HEK293 (cell line): ENCODE measurements at regions not wholly inside any gene's neighbourhood (a gene's known extent, or its start where the extent isn't known, plus 50 kb on each side); places are given as distances from the start of the nearest gene placed in this dataset.

Experiments
- GLIS1 ChIP-seq: fragments of 450-650 bp; formaldehyde crosslinking; IDR thresholded peaks from 2 replicates; pipeline ENCODE4 v1.5.1; 2016; ENCODE audit warnings: missing biosample characterization, missing genetic modification characterization
- HOXC10 ChIP-seq: sonication (generic); formaldehyde crosslinking; IDR thresholded peaks from 2 replicates; pipeline ENCODE4 v1.8.1; 2023; ENCODE audit warnings: mild to moderate bottlenecking, missing genetic modification reagents
- IKZF3 ChIP-seq: fragments of 450-650 bp; IDR thresholded peaks from 2 replicates; pipeline ENCODE4 v1.5.0; 2018; ENCODE audit warnings: missing biosample characterization, mild to moderate bottlenecking, missing genetic modification characterization, moderate library complexity
- KLF7 ChIP-seq: fragments of 450-650 bp; formaldehyde crosslinking; IDR thresholded peaks from 2 replicates; pipeline ENCODE4 v1.5.1; 2016; ENCODE audit warnings: missing biosample characterization, missing genetic modification characterization, borderline replicate concordance
- SETDB1 ChIP-seq: IDR thresholded peaks from one replicate; pipeline ENCODE4 v1.6.1; 2017; ENCODE audit warnings: mild to moderate bottlenecking, low read length, moderate library complexity, mixed read lengths; ENCODE audit not compliant: insufficient read length
- ZBTB8A ChIP-seq: fragments of 450-650 bp; formaldehyde crosslinking; IDR thresholded peaks from 2 replicates; pipeline ENCODE4 v1.5.1; 2016; ENCODE audit warnings: missing biosample characterization, missing genetic modification characterization
- ZIC2 ChIP-seq: fragments of 450-650 bp; formaldehyde crosslinking; IDR thresholded peaks from 2 replicates; pipeline ENCODE4 v1.5.1; 2016; ENCODE audit warnings: missing biosample characterization, missing genetic modification characterization
- ZNF140 ChIP-seq: fragments of 450-650 bp; formaldehyde crosslinking; IDR thresholded peaks from 2 replicates; pipeline ENCODE4 v1.5.1; 2016; ENCODE audit warnings: missing biosample characterization, missing genetic modification characterization
- ZNF157 ChIP-seq: fragments of 450-650 bp; formaldehyde crosslinking; IDR thresholded peaks from 2 replicates; pipeline ENCODE4 v1.5.1; 2016; ENCODE audit warnings: missing biosample characterization, missing genetic modification characterization
- ZNF18 ChIP-seq: fragments of 450-650 bp; formaldehyde crosslinking; IDR thresholded peaks from 2 replicates; pipeline ENCODE4 v1.5.1; 2016; ENCODE audit warnings: missing biosample characterization, missing genetic modification characterization
- ZNF2 ChIP-seq: fragments of 450-650 bp; formaldehyde crosslinking; IDR thresholded peaks from 2 replicates; pipeline ENCODE4 v1.5.1; 2016; ENCODE audit warnings: missing biosample characterization, missing genetic modification characterization
- ZNF266 ChIP-seq: fragments of 450-650 bp; formaldehyde crosslinking; IDR thresholded peaks from 2 replicates; pipeline ENCODE4 v1.5.1; 2016; ENCODE audit warnings: missing biosample characterization, missing genetic modification characterization, low read depth
- ZNF341 ChIP-seq: fragments of 450-650 bp; formaldehyde crosslinking; IDR thresholded peaks from 2 replicates; pipeline ENCODE4; 2016; ENCODE audit warnings: low read depth, missing biosample characterization, missing genetic modification characterization
- ZNF391 ChIP-seq: fragments of 450-650 bp; formaldehyde crosslinking; IDR thresholded peaks from 2 replicates; pipeline ENCODE4 v1.5.1; 2016; ENCODE audit warnings: low read depth, missing biosample characterization, missing genetic modification characterization, borderline replicate concordance
- ZNF585B ChIP-seq: fragments of 450-650 bp; formaldehyde crosslinking; IDR thresholded peaks from 2 replicates; pipeline ENCODE4 v1.5.1; 2016; ENCODE audit warnings: missing biosample characterization, missing genetic modification characterization
- ZNF677 ChIP-seq: fragments of 450-650 bp; IDR thresholded peaks from 2 replicates; pipeline ENCODE4 v1.5.0; 2018; ENCODE audit warnings: missing biosample characterization, mild to moderate bottlenecking, missing genetic modification characterization, moderate library complexity
- ZNF692 ChIP-seq: fragments of 450-650 bp; formaldehyde crosslinking; IDR thresholded peaks from 2 replicates; pipeline ENCODE4 v1.5.1; 2016; ENCODE audit warnings: missing biosample characterization, missing genetic modification characterization
- TF ChIP-seq, protein P1 (sequence below): fragments of 450-650 bp; formaldehyde crosslinking; IDR thresholded peaks from 2 replicates; pipeline ENCODE4 v1.5.1; 2016; ENCODE audit warnings: missing biosample characterization, missing genetic modification characterization, borderline replicate concordance
- TF ChIP-seq, protein P2 (sequence below): fragments of 450-650 bp; formaldehyde crosslinking; IDR thresholded peaks from 2 replicates; pipeline ENCODE4 v1.5.1; 2017; ENCODE audit warnings: missing biosample characterization, mild to moderate bottlenecking, missing genetic modification characterization, moderate library complexity
- TF ChIP-seq, protein P3 (sequence below): fragments of 450-650 bp; formaldehyde crosslinking; IDR thresholded peaks from 2 replicates; pipeline ENCODE4 v1.5.1; 2017; ENCODE audit warnings: missing biosample characterization, missing genetic modification characterization

DNA sequence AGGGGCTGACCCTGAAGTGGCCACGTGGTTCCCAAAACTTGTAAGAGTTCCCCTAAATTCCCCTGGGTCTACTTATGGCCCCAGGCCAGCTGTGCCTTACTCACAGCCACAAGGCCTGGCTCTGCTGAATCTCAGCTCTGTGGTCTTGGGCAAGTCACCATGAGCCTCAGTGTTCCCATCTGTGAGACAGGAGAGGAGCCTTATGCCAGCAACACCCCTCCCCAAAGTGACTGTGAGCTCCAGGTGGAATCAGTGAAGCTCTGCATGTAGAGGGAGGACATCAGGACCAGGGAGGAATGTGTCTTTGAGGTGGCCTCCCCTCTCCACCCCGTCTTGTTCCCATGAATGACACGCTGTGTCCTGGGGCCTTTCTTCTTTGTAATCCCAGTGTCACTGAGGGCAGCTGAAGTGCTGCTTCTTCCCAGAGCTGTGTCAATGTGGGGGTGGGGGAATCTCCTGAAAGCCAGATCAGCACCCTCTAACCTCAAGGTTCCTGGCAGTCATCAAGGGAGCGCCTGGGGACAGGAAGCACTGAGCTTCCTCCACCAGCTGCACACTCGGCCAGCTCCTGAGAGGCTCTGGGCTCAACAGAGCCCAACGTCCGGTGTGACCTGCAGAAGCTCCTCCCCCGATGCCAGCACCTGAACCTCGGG, 258.9 kb downstream of the UACA start (continued):
- TF ChIP-seq, protein P1, sequence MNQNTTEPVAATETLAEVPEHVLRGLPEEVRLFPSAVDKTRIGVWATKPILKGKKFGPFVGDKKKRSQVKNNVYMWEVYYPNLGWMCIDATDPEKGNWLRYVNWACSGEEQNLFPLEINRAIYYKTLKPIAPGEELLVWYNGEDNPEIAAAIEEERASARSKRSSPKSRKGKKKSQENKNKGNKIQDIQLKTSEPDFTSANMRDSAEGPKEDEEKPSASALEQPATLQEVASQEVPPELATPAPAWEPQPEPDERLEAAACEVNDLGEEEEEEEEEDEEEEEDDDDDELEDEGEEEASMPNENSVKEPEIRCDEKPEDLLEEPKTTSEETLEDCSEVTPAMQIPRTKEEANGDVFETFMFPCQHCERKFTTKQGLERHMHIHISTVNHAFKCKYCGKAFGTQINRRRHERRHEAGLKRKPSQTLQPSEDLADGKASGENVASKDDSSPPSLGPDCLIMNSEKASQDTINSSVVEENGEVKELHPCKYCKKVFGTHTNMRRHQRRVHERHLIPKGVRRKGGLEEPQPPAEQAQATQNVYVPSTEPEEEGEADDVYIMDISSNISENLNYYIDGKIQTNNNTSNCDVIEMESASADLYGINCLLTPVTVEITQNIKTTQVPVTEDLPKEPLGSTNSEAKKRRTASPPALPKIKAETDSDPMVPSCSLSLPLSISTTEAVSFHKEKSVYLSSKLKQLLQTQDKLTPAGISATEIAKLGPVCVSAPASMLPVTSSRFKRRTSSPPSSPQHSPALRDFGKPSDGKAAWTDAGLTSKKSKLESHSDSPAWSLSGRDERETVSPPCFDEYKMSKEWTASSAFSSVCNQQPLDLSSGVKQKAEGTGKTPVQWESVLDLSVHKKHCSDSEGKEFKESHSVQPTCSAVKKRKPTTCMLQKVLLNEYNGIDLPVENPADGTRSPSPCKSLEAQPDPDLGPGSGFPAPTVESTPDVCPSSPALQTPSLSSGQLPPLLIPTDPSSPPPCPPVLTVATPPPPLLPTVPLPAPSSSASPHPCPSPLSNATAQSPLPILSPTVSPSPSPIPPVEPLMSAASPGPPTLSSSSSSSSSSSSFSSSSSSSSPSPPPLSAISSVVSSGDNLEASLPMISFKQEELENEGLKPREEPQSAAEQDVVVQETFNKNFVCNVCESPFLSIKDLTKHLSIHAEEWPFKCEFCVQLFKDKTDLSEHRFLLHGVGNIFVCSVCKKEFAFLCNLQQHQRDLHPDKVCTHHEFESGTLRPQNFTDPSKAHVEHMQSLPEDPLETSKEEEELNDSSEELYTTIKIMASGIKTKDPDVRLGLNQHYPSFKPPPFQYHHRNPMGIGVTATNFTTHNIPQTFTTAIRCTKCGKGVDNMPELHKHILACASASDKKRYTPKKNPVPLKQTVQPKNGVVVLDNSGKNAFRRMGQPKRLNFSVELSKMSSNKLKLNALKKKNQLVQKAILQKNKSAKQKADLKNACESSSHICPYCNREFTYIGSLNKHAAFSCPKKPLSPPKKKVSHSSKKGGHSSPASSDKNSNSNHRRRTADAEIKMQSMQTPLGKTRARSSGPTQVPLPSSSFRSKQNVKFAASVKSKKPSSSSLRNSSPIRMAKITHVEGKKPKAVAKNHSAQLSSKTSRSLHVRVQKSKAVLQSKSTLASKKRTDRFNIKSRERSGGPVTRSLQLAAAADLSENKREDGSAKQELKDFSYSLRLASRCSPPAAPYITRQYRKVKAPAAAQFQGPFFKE (tag by site-specific recombination), result no peak
- TF ChIP-seq ZNF585B (no peak), ZBTB8A (tag by site-specific recombination) (no peak), ZNF266 (peak; percentile 16; the same call in 1 of the 2 replicates), HOXC10 (CRISPR knock-in tag) (no peak), ZNF18 (no peak), GLIS1 (tag by site-specific recombination) (peak; percentile 27; the same call in 1 of the 2 replicates), ZNF140 (tag by site-specific recombination) (no peak), IKZF3 (tag by site-specific recombination) (no peak), ZNF677 (tag by site-specific recombination) (no peak), KLF7 (tag by site-specific recombination) (no peak), ZIC2 (tag by site-specific recombination) (peak; percentile 16), ZNF692 (tag by site-specific recombination) (peak; percentile 47; the same call in 1 of the 2 replicates), SETDB1 (no peak), ZNF157 (tag by site-specific recombination) (no peak), ZNF341 (no peak), ZNF391 (tag by site-specific recombination) (no peak), ZNF2 (tag by site-specific recombination) (no peak)
- TF ChIP-seq, protein P2, sequence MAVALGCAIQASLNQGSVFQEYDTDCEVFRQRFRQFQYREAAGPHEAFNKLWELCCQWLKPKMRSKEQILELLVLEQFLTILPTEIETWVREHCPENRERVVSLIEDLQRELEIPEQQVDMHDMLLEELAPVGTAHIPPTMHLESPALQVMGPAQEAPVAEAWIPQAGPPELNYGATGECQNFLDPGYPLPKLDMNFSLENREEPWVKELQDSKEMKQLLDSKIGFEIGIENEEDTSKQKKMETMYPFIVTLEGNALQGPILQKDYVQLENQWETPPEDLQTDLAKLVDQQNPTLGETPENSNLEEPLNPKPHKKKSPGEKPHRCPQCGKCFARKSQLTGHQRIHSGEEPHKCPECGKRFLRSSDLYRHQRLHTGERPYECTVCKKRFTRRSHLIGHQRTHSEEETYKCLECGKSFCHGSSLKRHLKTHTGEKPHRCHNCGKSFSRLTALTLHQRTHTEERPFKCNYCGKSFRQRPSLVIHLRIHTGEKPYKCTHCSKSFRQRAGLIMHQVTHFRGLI (tag by site-specific recombination), result no peak
- TF ChIP-seq, protein P3, sequence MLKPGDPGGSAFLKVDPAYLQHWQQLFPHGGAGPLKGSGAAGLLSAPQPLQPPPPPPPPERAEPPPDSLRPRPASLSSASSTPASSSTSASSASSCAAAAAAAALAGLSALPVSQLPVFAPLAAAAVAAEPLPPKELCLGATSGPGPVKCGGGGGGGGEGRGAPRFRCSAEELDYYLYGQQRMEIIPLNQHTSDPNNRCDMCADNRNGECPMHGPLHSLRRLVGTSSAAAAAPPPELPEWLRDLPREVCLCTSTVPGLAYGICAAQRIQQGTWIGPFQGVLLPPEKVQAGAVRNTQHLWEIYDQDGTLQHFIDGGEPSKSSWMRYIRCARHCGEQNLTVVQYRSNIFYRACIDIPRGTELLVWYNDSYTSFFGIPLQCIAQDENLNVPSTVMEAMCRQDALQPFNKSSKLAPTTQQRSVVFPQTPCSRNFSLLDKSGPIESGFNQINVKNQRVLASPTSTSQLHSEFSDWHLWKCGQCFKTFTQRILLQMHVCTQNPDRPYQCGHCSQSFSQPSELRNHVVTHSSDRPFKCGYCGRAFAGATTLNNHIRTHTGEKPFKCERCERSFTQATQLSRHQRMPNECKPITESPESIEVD (tag by site-specific recombination), result no peak
